ENCODE measurements at regions not wholly inside any gene's neighbourhood (a gene's known extent, or its start where the extent isn't known, plus 50 kb on each side); places are given as distances from the start of the nearest gene placed in this dataset.

DNA sequence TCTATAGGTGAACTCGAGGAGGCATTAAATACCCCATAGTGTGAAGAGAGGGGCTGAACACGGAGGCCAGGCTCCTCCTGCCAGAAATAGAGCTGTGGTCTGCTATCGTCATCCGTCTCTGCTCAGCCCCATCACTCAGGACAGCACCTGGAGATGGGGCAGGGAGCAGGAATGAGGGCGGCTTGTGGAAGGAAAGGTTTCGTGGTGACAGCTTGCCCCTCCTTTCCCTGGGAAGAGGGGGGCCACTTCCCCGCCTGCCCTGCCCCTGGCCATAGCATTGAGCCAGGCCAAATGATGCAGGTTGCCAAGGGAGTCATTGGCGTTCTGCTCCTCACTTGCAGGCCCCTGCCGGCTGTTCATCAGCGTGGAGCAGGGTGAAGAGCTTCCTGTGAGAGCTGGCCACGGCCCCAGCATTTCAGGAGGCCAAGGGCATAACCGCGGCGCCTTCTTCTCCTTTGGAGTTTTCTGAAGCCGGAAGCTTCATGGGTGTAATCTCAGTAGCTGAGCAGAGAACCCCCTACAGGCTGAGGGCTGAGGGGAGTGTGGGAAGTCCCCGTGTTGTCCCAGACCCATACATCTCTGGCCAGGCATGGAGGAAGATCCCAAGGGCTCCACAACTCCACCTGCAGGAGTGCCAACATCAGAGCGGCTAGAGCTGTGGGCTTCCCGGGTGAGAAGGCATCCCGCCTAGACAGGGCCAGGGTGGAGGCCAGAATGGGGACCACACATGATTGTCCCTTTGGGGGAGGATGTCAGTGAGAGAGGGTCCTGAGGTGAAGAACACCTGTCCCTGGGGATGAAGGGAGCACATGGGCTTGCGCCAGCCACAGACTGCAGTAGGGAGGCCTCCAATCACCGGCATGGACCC lies 112.5 kb upstream of the GLI2 start:
- WGBS (ENCODE audit: insufficient coverage, insufficient replicate concordance, low lambda C conversion rate, missing lambda C conversion rate), result 58% methylated on average over 21 of the region's 21 CpGs
- ChIA-PET POLR2A (no interaction called here), RAD21 (ENCODE audit: unreplicated experiment) (interaction anchor here (0.6 kb wide), 1 partner anchor 8 kb away, joined by 4 read pairs; no protein-coding TSS in a partner anchor), SMC1A (ENCODE audit: uncharacterized antibody, unreplicated experiment) (no interaction called here), CTCF (interaction anchor here (0.6 kb wide), 1 partner anchor 17 kb away, joined by 3 read pairs; no protein-coding TSS in a partner anchor)
- H3K79me2 ChIP-seq (ENCODE audit: control insufficient read depth, insufficient read depth, low read length), result no peaks in the 10 kb centered on the region
- no peaks in the 10 kb centered on the region; the same call in 2 of the 3 replicates for H3K9me3 ChIP-seq (replicated peaks; ENCODE audit: control insufficient read depth, insufficient read depth, low read length)
- DNase-seq (ENCODE audit: low read depth, low spot score) (no peak), FAIRE-seq (no peak), ATAC-seq (no peak)
- TF ChIP-seq, protein P1, sequence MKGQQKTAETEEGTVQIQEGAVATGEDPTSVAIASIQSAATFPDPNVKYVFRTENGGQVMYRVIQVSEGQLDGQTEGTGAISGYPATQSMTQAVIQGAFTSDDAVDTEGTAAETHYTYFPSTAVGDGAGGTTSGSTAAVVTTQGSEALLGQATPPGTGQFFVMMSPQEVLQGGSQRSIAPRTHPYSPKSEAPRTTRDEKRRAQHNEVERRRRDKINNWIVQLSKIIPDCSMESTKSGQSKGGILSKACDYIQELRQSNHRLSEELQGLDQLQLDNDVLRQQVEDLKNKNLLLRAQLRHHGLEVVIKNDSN (IDR thresholded peaks at IDR 0.05; ENCODE audit: borderline replicate concordance, extremely low read length, insufficient read depth, low read depth, low read length), result no peak
- no peak for TF ChIP-seq TAF1 (IDR thresholded peaks at IDR 0.05; ENCODE audit: borderline replicate concordance, low read depth, low read length)
- no peak for TF ChIP-seq RAD21 (IDR thresholded peaks at IDR 0.05; ENCODE audit: insufficient read depth, low read depth, low read length)
- no peak for TF ChIP-seq CHD1 (IDR thresholded peaks at IDR 0.05; ENCODE audit: low read depth, low read length)
- no peak for TF ChIP-seq KDM1A (IDR thresholded peaks at IDR 0.05; ENCODE audit: borderline replicate concordance)
- no peak for TF ChIP-seq BCL3 (IDR thresholded peaks at IDR 0.05; ENCODE audit: borderline replicate concordance, insufficient read depth, low read depth, low read length, poor library complexity, severe bottlenecking)
- no peak for TF ChIP-seq STAT3 (IDR thresholded peaks at IDR 0.05; ENCODE audit: low read depth, low read length)
- no peak for TF ChIP-seq ZNF207 (IDR thresholded peaks at IDR 0.05; ENCODE audit: borderline replicate concordance)
- no peak for TF ChIP-seq SRF (IDR thresholded peaks at IDR 0.05; ENCODE audit: low read depth in 2 of 2, low read length in 2 of 2)
- TF ChIP-seq, protein P2, sequence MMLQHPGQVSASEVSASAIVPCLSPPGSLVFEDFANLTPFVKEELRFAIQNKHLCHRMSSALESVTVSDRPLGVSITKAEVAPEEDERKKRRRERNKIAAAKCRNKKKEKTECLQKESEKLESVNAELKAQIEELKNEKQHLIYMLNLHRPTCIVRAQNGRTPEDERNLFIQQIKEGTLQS (IDR thresholded peaks at IDR 0.05; ENCODE audit: borderline replicate concordance, extremely low read depth, low read depth, low read length), result no peak
- TF ChIP-seq SMARCA5 (IDR thresholded peaks at IDR 0.05), result no peak
- TF ChIP-seq TARDBP (IDR thresholded peaks at IDR 0.05; ENCODE audit: borderline replicate concordance), result no peak
- no peak for TF ChIP-seq KAT2A (conservative IDR thresholded peaks at IDR 0.05; ENCODE audit: control insufficient read depth, low read depth, low read length)
- no peak for TF ChIP-seq MTA3 (IDR thresholded peaks at IDR 0.05; ENCODE audit: borderline replicate concordance, low read length)
- no peaks in the 10 kb centered on the region for H3K36me3 ChIP-seq (ENCODE audit: control insufficient read depth in 2 of 2, insufficient read depth in 2 of 2, low read length in 1 of 2)
- H4K20me1 ChIP-seq (ENCODE audit: control insufficient read depth, insufficient read depth), result no peaks in the 10 kb centered on the region
- H3K9ac ChIP-seq (ENCODE audit: control insufficient read depth, insufficient read depth, low read length), result no peak overlapping the region
- H3K27ac ChIP-seq (ENCODE audit: control insufficient read depth, insufficient read depth), result no peak overlapping the region
- no peaks in the 10 kb centered on the region for H3K4me1 ChIP-seq (ENCODE audit: control insufficient read depth, insufficient read depth, low read length)
- in situ Hi-C loops (cut with MboI), result no loop called here
- no peaks in the 10 kb centered on the region; a peak in 1 of 4 replicates for H3K27me3 ChIP-seq (replicated peaks in 1 of 2; ENCODE audit: control insufficient read depth in 2 of 2, insufficient read depth in 2 of 2, low read length in 1 of 2)
- no peak overlapping the region for H3K4me3 ChIP-seq
- no peak overlapping the region for H3K4me2 ChIP-seq (ENCODE audit: control insufficient read depth, insufficient read depth)
- H2AFZ ChIP-seq (ENCODE audit: control insufficient read depth, low read depth, low read length), result no peak overlapping the region
- BruUV-seq (replicated peaks), result no TSS peak
- intact Hi-C loops (cut with micrococcal nuclease; ENCODE audit: unreplicated experiment), result no loop called here

Measured in GM12878 (cell line).